ENCODE measurements at regions not wholly inside any gene's neighbourhood (a gene's known extent, or its start where the extent isn't known, plus 50 kb on each side); places are given as distances from the start of the nearest gene placed in this dataset.

- DNase-seq (ENCODE audit: low spot score): no peak
These were observed 695.7 kb upstream of the POU3F3 start for GRCh38 chr2:104158191-104158590.

- DNase-seq (ENCODE audit: low spot score): no peak
These were observed 690.2 kb upstream of the POU3F3 start for GRCh38 chr2:104163611-104164130.

DNA sequence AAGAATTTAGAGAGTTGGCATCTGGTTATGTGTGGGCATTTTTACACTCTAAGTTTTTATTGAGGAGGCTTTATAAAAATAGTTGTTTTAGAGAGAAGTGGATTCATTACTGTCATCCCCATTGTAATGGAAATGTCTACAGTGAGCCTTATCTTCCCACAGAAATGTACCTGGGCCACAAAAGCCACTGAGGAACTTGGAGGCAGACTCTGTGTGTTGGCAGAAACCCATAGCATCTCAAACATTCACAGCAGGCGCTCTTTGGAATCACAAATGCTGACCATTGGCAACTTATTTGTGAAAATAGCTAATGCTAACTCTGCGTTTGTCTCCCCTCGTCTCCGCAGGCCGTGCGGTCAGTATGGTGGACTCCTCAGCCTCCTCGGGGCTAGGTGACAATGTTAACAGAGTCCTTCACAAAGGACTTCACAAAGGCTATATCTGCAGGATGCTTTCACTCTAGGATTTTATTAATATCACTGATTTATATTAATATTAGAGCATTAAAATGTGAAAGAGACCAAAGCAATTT lies 689.1 kb upstream of the POU3F3 start:
- DNase-seq (ENCODE audit: low spot score): no peak

GRCh38 chr2:104177179-104177578 lies 676.7 kb upstream of the POU3F3 start:
- no peak for DNase-seq (ENCODE audit: low spot score)

GRCh38 chr2:104179644-104180043 lies 674.3 kb upstream of the POU3F3 start:
- no peak for DNase-seq (ENCODE audit: low spot score)

DNA sequence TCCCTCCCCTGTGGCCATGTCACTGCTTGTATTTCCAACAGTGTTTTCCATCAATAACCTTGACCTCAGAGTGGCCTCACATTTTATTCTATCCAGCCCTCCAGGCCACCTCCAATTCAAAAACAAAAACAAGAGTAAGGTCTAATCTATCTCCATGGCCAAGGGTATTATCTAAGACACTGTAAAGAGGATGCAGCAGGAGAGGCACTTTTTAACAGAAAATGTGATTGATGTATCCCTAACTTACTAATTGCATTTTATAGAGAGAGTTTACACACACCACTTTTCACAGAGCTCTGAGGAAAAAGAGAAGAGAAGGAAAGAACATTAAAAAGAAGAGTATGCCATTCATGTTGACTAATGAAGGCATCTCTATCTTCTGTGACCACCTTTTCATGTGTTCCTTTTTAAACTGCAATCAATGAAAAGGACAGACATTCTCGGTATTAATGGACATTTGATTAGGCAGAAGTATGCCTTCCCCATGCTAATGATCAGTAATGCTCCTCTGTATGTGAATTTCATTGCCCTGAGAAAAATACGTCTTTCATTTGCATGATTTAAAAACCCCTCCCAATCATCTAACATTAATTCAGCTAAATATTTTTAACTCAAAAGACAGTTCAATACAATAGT lies 653.3 kb upstream of the POU3F3 start:
- no peak for DNase-seq (ENCODE audit: low spot score)

DNA sequence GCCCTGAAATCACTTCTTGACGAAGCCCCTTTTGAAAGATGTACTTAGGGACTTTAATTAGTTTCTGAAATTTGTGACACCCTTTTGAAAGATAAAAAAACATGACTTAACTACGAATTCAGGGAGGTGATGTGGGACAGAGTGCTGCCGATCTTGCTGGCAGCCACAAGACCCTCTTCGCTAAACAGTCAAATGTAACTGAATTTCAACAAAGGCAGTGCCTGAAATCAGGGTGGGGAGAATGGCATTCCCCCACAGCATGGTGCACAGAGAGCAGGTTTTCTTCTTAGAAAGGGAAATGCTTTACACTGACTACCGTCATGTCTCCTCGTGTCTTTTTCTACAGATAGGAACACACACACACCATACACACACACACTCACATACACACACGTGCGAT lies 640.2 kb upstream of the POU3F3 start:
- DNase-seq (ENCODE audit: low spot score): no peak

- no peak for DNase-seq (ENCODE audit: low spot score)
These were observed 638.4 kb upstream of the POU3F3 start for GRCh38 chr2:104215269-104216161.

DNA sequence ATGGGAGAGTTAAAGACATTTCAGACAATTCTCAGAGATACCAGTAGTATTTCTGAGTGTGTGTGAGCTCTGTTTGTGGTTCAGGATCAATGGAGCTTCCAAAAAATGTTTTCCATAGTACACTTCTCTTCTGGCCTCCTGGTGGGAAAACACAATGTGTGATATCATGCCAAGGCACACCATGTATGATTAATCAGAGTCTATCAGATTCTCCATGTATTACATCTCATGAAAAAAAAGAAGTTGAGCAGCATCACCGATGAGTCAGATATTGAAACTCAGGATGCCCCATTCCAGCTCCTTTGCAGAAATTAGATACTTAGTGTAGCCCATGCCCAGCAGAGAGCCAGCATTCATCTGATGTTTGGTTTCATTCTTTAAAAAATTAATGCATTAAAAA lies 620.3 kb upstream of the POU3F3 start:
- no peak for DNase-seq (ENCODE audit: low spot score)

DNA sequence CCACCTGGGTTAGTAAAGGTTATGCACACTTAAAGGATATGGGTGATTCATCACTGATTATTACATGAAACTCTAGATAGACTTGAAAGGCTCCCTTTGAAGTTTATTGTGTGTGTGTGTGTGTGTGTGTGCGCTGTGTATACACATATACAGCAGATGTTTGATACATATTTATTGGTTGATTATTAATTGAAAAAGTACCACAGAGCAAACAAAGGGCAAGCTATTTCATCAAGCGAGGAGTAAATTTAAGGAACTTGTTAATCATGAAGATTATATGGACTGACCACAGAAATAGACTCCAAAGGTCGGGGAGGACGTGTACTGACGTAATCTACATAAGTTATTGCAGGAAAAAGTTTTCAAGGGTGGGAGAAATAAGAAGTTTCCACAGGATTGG lies 617.4 kb upstream of the POU3F3 start:
- no peak for DNase-seq (ENCODE audit: low spot score)

GRCh38 chr2:104240984-104241383 lies 612.9 kb upstream of the POU3F3 start:
- DNase-seq (ENCODE audit: low spot score): no peak

DNA sequence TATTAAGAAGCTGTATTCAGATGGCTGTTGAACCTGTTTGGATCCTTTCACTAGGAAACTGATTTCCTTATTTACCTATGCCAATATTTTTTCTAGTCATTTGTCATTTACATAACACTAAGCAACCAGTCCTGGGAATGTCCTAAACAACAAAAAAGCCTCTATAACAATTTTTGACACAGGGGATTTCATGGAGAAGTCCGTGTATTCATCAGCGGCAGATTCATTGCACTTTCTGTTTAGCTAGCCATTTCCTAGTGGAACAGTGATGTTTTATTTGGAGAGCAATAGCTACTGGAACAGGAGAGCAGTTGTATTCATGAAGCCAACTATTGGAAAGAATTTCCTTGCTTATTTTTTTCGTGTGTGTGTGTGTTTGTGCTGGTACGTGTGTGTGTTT lies 604.3 kb upstream of the POU3F3 start:
- no peak for DNase-seq (ENCODE audit: low spot score)

DNA sequence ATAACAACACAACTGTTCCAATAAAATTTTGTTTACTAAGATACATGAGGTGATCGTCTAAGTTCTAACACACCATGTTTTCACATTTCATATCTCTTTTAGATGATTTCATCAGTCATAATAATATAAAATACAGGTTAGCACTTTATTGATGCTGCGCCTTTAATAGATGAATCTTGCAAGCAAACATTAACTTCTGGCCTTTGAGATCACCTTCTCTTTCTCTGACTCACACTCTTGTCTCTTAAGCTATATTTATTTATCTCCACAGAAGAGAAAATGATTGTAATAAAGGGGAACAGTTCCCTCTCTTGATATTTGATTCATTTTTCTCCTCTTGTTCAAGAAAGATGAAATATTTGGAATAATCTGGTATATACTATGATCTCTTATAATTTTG lies 603.3 kb upstream of the POU3F3 start:
- no peak for DNase-seq (ENCODE audit: low spot score)

DNA sequence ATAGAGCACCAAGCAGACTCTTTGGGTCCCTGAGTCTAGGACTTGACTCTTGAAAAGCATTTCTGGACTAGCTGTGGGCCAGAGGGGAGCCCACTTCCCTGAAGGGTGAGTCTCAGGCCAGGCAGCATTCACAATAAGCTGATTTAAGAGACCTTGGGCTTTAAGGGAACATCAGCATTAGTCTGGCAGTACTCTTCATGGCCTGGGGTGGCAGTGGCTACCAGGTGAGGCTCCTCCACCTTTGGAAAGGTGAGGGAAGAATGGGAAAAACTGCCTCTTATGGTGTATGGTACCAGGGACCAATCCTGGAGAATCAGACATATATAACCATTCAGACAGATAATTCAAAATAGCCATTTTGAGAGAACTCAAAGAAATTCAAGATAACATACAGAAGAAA lies 599.9 kb upstream of the POU3F3 start:
- DNase-seq (ENCODE audit: low spot score): no peak

GRCh38 chr2:104262714-104263113 lies 591.2 kb upstream of the POU3F3 start:
- DNase-seq (ENCODE audit: low spot score): no peak

DNA sequence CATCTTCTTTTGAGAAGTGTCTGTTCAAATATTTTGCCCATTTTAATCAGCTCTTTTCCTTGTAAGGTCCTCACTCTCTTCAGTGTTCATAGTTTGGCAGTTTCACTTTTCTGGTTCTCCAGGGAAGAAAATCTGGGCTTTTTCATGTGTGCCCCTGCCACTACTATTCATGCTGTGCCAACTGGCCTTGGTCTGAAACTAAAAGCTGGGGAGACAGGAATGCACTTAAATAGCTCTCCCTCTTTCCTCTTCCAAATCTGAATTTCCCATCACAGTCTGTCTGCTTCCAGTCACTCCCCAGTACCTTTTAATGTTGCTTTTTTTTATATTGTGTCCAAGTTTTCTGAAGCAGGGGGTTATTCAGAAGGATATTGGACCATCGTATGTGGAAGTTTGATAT lies 574.3 kb upstream of the POU3F3 start:
- no peak for DNase-seq (ENCODE audit: low spot score)

DNA sequence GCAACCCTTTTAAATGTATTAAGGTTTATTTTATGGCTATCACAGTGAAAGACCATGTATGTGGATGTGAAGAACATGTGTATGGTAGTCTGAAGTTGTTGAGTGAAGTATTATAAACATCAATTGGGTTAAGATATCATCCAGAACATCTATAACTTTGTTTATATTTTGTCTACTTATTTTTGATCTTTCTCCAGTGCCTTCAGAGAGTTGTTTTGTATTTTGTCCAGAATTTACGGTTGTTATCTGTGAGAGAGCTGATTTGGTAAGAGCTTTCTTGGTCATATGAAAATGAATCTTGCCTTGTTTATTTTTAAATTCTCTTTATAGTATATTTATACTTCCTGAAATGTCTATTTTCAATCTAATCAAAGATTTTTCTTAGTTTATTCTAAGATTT lies 573.7 kb upstream of the POU3F3 start:
- DNase-seq (ENCODE audit: low spot score): no peak

DNA sequence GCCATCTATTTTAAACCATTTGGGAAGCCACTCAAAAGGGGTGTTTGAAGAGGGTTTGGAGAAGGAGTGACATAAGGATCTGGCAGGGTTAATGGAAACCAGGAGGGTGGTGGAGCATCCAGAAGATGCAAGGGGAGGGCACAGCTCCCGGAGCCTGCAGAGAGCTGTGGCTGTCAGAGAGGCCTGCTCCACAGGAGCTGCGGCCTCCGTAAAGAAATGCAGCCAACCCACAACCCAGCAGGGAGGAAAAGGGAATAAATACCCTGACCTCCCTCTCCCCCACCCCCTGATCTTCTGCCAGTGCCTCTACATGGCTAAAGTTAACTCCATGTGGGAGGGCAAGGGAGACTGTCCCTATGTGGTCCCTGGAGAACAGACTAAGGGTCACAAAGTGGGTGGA lies 567.1 kb upstream of the POU3F3 start:
- peak; percentile 46 for DNase-seq (ENCODE audit: low spot score)

DNA sequence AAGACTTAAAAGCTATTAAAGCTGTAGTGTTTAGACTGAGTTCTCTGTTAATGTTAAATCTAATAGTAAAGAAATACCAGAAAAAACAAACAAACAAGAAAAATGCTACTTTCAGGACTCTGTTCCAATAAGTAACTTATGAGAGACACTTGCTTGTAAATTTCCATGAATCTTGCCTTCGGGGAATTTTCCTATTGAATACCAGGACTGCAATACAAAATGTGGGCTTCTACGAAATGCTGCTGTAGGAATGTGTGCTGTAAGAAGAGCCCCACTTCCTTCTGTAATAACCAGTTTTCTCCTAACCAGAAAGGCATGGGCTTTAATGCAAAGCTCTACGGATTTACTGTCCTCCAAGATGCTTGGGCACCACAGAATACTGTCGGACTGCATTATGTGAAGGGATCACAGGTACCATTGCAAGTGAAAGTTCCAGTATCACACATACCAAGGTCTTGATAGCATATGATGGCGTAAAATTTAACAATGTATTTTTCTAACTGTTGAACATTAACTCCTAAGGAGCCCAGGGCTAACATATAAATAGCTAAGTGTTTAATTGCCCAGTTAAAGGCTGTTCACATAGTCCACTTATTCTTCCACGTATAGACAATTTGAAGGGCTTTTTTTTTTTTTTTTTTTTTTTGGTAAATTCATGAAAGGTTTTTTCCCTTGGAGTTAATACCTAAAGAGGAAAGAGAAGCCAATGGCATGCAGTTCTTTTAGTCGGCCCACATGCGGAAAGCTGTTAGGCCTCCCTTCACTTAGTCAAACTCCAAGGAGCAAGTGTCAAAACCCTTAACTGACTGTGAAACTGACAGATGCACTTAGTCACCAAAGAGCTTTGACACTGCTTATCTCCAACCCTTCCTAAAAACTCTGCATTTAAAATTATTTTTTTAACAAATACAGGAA lies 564.0 kb upstream of the POU3F3 start:
- DNase-seq (ENCODE audit: low spot score): no peak

DNA sequence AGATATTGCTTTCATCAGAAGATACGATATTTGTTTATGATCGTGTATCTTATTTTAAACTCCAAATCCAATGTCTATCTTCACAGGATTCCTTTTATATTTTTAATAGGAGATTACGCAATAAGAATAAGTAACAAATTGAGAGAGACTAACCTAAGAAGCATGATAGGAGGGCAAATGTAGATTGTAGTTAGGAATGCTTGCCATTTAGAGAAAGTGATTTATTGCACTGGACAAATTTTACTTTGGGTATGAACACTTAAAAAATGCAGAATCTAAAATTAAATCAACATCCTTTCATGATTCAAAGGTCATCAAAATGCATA lies 563.4 kb upstream of the POU3F3 start:
- no peak for DNase-seq (ENCODE audit: low spot score)

DNA sequence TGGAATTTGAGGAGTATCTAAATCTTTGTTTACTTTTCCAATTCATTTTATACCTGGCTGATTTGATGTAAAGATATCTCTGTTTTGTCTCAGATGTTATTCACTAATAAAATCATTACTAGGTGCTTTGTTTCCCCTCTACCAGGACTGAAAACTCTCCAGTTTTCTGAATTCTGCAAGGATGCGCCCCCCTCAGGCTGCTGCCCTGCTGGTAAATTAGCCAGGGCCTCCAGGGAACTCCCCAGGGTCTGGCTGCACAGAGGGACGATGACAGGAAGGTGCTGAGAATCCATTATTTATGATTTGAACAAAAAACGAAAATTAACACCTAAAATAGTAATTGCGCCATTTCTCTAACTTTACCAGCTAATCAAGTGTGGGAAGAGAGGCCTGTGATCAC lies 541.2 kb upstream of the POU3F3 start:
- DNase-seq (ENCODE audit: low spot score): no peak

- no peak for DNase-seq (ENCODE audit: low spot score)
These were observed 535.8 kb upstream of the POU3F3 start for GRCh38 chr2:104318001-104318665.
